ENCODE measurements at regions not wholly inside any gene's neighbourhood (a gene's known extent, or its start where the extent isn't known, plus 50 kb on each side); places are given as distances from the start of the nearest gene placed in this dataset.

DNA sequence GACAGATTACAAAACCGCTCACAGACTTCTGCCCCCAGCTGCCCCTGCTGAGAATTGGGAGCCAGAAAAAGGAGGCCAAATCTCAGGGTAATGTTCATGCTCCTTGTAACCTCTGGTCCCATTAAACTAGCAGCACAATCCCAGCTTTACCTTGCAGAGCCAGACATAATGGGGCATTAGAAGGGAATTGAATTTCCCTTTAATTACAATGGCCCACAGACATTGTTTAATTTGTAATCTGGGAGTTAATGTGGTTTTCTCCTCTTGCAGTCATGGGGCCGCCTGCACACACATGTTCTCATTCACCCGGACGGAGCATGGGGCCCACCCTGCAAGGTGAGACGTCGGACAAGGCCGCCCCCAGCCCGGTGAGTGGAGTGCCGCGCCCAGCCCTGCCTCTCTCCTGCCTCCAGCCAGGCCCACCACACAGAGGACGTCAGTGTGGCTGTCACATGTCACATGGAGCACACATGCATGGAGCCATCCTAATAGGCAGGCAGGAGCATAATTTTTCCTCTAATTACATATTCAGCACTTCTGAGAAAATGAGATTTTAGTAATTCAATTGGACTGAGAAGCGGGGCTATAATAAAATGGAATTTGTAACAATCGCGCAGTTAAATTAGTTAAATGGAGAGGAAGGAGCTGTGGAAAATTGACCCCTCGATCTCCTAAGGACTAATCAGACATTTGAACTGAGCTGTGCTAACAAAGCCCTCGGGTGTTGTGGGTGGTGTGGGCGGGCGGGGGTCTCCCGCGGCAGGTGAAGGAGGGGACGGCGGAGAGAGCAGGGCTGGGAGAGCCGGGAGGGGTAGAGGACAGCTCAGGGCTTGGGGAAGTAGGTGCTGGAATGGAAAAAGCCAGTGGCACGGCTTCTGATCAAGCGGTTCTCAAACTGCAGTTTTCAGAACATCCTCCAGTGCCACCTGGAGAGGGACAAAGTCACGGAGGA, 87.7 kb downstream of the ENGASE start:
- DNase-seq: no peak

DNA sequence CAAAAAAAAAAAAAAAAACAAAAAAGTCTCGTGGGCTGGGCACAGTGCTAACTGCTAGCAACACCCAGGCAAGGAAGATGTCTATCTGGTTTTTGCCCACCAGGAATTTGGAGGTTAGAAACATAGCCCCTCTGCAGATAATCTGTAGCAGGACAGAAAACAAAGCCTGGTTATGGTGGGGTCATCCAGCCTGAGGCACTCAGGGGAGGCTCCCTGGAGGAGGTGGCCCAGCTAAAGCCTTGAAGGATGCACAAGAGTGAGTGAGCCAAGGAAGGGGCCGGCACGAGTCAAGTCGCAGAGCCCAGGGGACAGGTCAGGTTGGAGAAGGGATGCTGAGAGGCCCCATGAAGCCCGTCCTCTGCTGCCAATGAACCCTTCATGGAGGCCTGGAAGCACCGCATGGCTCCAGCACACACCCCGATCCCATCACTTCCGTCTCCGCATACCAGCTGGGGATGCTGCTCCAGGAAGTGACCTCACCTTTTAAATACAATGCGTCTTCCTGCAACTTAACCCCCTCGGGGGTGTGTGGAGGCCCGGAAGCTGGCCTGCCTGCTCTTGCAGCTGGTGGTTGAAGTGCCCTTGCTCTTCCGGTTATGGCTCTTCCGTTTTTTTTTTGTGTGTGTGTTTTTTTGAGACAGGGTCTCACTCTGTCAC, 86.5 kb downstream of the ENGASE start:
- no peak for DNase-seq

DNA sequence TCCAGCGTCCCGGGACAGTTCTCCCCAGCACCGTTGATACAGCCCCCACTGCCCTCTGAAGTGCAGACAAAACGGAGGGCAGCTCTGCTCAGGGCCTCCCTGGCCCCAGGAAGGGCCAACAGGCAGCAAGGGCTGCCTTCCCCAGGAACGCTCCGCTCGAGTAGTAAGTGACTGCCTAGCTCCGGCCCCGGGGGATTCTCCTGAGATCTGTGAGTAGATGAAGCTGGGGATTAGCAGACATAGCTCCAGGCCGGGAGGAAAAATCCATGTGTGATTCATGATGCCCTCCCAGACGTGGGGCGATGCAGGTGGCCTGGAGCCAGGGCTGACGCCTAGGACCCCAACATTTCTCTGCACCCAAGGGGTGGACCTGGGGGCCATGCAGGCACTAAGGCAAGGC, 85.3 kb downstream of the ENGASE start:
- DNase-seq: no peak

DNA sequence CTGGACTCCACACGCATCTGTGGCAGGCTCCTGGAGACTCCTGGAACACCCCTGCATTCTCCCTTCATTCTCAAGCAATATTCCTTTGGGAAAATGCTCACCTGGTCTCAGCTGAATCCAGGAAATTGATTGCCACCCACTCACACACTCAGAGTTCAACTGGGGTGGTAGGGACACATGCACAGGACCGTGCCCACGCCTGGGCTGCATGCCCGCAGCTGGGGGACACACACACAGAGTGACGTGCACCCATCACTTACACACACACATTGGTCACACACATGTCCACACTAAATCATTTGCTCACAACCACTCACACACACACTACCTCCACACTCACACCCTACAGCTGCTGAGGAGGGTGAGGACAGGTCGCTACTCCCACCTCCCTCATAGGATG, 84.8 kb downstream of the ENGASE start:
- DNase-seq: no peak

DNA sequence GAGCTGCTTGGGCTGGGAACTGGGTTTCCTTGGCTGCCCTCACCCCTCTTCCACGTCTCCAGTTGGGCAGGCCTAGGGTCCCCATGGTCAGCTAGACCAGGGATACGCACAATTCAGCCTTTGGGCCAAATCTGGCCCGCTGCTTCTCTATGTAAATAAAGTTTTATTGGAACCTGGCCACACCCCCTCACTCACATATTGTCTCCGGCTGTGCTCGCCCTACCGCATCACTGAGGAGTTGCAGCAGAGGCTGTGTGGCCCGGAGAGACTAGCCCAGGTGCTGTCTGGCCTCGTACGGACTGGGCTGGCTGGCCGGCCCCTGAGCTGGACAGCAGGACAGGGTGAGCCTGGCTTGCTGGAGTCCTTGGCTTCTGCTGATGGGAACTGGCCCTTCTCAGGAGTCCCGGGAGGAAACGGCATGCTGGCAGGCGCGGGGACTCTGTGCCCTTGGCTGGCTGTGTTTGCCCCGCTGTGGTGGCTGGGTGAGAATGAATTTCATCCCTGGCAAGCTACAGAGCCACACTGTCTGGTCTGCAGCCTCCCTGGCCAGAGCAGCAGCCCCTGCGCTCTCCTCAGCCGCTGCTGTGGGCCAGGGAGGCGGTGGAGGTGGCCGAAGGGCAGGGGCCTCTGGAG, 82.0 kb downstream of the ENGASE start:
- DNase-seq: no peak

DNA sequence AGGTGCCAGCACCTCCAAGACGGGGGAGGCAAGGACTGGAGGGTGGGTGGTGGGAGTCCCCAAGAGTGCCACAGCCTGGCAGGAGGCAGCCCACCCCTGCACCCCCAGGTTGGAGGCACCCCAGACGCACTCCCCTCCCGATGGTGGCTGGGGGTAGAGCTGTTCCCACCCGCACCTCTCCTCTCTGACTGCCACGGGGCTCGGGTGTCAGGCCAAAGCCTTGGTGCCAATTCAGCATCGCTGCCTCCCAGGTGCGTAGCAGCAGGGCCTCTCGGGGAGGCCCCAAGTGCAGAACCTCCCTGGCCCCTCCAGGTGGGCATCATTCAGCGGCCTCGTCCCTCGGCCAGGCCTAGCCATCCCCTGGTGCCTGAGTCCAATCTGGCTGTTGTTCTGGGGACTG, 81.1 kb downstream of the ENGASE start:
- no peak for DNase-seq

DNA sequence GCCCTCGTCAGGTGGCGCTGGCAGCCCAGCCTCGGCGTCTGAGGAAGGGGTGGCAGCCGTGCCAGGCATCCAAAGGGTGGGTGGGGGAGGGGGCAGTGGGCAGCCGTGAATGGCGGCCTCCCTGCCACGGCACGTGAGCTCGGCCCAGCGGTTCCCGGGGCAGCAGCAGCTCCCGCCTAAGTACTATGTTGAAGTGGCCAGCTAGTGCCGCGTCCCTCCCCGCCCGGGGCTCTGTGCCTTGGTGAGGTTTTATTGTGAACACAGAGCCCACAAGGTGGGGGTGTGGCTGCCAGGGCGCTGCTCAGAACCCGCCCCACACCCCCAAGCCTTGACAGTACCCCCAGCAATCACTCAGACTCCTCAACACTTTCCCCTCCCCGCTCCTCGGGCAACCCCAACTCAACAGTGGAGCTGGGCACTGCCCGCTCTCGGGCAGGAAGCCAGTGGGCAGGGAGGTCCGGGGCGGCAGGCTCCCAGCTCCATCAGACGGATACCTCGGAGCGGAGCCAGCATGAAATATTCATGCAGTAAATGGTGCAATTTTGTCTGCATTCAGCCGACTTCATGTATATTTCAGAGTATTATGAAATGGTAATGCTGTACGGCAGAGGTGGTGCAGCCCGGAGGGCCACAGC, 80.4 kb downstream of the ENGASE start:
- peak; percentile 25 for DNase-seq

DNA sequence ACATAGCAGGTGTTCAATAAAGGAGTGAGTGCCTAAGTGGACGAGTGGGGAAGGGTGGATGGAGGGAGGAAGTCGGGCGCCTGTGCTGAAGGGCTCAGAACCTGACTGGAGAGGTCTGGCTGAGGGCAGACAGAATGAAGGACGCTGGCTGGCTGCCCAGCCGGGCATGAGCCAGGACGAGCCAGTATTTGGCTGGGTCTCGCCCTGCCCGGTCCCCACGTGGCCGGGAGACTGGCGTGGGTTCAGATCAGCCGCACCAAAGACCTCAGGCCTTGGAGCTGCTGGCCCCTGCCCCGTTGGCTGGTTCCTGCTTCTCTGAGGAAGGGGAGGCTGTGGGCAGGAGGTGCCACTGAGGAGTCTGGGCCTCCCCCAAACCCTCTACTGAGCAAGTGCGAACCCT, 79.8 kb downstream of the ENGASE start:
- DNase-seq: no peak

DNA sequence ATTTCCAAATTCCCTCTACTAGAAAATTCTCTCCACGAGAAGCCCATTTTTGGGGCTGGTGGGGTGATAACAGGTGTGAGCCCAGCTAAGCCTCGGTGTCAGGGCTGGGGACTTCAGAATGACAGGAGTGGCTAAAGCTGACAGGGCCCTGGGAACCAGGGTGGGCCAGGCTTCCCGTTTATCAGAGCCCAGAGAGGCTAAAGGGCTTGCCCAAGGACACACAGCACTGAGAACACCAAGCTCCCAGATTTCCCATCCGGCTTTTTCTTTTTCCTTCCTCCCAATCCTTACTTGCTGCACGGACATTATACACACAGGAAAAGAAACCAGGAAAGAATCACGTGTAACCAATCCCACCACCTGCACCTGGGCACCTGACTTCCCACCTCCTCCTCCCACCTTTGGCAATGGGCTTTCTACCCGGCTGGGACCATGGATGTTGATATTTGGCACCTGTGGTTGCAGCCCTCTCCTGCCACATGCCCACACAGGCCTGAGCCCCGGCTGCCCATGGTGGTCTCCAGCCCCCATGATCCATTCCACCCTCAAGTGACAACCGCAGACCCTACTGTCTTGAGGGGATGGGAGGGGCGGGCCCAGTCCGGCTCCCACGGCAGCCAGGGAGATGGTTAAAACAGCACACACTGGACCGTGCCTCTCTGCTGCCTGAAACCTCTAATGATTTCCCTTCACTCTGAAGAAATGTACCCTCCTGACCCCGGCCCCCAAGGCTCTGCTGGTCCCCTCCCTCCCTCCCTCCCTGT, 78.9 kb downstream of the ENGASE start:
- no peak for DNase-seq

DNA sequence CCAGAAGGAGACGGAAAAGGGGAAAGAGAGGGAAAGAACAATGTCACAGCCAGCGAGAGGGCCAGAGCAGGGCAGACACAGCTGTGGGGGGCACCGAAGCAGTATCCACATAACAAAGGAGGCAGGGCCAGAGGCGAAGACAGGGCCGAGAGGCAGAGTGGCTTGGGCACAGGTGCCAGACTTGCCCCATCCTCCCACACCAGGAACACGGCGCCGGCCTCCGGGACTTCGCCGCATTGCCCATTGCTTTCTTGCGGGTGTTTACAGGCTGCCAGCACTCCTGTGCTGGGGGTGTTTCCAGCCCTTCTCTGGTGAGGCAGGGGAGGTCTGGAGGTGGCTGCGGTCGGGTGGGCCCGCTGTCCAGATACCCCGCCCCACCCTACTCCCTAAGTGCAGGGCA, 78.0 kb downstream of the ENGASE start:
- no peak for DNase-seq

DNA sequence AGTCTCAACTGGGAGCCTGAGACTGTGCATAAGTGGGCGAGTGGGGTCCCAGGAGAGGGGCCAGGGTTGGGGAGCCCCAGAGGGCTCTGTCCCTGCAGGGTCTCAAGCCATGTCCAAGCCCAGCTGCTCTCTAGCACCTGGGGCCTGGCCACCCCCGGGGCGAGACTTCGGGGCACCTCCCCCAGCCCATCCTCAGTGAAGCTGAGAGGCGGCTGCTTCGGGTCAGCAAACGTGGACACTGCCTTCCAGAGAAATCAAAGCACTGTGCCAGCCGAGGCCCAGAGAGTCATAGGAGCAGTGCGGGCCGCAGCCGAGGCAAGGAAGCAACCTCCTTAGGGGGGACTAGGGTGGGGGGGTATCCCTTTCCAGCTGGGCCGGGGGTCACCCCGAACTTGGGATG, 77.5 kb downstream of the ENGASE start:
- DNase-seq: no peak

DNA sequence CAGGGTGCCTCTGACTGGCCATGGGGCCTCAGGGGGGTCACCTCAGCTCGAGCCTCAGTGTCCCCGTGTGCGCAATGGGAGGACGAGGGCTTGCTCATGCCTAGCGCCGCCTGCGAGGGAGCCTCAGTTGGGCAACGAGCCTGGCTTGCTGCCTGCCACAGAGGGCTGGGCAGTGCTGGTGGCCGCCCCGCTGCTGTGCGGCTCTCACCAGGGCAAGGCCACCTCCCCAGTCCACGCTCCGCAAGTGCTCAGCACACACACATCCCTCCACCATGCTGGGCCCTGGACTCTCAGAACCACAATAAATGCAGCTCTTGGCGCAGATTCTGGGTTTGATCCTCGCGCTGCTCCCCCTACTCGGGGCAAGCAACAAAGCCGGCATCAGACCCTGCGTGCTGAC, 76.2 kb downstream of the ENGASE start:
- DNase-seq: no peak

DNA sequence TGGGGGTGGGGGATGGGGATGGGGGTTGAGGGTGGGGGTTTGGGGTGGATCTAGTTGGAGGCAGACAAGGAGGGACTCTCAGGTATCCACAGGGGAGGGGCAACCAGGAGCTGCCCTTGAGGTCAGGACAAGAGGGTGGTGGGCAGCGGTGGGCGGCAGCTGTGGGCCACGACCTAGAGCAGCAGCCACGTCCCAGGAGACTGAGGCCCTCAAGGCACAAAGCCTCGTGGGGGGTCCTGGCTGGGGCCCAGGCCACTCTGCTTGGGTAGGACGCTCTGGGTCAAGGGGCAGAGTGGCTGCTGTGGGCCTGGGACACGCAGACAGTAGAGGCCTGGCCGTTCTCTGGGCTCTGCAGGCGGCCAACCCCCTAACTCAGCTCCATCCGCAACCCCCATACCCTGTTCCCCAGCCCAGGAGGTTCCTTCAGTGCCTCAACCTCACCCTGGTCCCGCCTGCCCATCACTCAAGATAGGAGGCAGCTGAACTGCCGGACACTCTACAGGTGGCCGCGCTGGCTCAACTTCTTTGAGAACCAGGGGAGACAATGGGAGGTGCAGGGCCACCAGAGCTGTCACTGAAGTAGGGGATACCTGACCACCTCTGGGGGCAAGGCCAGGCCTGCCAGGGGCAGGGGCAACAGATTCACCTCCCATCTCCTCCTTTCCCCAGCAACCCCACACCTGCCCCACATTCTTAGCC, 75.6 kb downstream of the ENGASE start:
- DNase-seq: no peak

DNA sequence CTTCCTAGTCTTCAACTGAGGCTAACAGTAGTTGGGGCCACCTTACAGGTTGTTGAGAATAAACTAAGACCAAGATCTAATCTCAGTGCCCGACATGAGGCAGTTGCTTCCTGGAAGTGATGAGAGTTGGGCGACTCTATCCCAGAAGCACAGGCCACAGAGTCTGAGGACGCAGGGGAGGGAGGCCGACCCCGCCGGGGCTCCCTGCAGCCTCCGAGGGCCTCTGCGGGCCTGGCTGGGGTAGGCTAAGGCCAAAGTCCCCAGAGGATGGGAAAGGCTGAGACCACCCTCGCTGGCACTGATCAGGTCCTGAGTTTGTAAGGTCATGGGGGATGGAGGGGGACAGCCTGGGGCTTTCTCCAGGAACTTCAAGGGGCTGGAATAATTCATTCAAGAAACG, 74.0 kb downstream of the ENGASE start:
- no peak for DNase-seq

DNA sequence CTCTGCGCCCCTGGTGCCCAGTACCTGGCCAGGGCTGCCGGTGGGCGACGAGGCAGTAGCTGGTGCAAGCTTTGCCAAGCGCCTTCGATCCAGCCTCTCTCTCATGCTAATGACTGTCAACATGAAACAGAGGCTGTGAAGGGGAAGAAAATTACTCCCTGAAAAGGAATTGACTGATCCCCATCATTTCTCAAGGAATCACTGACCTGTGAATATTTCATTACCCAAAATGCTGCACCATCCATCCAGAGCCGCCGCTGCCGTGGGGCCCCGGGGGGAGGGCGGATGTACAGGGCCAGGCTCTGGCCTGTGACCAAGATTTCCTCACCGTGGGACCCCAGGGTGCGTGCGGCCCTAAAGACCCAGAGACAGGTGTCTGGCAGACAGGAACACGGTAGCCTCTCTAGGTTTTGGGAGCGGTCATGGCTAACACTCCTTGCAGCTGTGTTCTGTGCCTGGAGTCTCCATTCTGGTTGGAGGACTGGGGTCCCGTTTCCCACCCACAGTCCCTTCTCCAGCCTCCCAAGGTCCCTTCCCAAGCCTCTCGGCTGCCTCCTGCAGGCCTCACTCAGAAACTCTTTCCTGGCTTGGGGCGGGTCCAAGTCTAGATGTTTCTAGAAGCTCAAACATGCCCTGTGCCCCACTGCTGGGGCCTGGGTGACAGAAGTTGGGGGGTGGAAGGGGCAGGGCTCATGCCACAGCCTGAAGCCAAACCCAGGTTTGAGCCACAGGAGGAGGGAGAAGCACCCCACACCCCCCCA, 73.3 kb downstream of the ENGASE start:
- no peak for DNase-seq

DNA sequence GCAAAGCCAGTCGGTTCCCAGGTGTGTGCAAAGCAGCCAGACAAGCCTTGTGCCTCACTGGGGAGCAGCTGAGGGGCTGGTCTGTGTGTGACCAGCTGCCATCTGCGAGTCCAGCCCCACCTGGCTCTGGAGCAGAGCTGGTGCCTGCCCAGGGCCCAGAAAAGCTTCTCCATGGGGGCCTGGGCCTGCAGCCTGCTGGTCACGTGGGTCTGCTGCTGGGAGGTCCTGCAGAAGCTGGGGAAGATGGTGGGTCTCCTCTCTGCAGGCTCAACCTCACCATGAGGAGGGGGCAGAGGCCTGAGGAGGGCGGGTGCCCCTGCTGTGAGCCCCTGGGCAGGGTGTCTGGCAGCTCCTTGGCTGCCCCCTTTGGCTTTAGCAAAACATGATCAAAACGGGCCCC, 71.9 kb downstream of the ENGASE start:
- DNase-seq: no peak

DNA sequence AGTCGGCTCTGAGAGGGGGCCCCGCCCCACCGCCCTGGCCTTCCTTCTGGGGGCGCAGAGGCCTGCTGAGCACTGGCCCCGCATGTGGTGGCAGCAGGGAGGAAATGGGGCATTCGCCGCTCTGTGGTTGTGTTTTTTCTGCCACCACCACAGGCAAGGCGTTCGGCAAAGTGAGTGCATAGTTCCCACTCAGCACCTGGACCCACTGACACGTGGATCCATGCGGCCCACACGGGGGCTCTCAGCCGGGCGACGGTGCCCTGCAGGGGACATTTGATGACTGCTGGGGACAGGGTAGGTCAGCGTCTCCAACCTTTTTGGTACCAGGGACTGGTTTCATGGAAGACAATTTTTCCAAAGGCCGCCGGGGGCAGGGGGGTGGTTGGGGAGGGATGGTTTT, 70.9 kb downstream of the ENGASE start:
- no peak for DNase-seq

DNA sequence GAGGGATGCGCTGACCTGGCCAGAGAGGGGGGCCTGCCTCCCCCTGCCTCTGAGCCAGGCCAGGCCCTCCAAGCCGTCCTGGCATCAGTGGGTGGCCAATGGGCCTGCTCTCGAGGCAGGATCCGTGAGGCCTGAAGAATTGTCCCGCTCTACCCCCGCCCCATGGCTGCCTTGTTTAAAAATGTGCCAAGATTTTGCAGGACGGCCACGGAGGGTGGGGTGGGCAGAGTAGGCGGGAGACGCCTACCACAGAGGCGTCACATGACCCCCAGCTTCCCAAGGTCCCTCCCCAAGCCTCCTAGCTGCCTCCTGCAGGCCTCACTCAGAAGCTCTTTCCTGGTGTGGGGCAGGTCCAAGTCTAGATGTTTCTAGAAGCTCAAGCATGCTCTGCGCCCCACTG, 69.5 kb downstream of the ENGASE start:
- DNase-seq: no peak

DNA sequence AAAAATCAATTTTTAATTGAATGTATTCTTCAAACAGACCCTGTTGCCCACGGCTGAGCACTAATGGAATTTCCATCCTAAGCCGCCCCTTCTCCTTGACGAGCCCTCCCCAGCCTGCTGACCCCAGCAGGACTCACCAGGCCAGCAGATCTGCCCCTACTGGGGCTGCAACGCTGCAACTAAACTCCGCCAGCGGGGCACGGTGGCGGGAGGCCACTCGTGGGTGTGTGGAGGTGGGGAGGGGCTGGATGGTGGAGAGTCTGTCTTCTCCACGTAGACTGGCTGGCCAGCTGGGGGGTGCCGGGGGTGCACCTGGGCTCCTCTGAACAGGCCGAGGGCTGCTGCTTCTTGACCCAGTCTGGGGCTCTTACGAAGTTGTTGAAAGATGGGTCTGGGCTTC, 67.8 kb downstream of the ENGASE start:
- DNase-seq: no peak

DNA sequence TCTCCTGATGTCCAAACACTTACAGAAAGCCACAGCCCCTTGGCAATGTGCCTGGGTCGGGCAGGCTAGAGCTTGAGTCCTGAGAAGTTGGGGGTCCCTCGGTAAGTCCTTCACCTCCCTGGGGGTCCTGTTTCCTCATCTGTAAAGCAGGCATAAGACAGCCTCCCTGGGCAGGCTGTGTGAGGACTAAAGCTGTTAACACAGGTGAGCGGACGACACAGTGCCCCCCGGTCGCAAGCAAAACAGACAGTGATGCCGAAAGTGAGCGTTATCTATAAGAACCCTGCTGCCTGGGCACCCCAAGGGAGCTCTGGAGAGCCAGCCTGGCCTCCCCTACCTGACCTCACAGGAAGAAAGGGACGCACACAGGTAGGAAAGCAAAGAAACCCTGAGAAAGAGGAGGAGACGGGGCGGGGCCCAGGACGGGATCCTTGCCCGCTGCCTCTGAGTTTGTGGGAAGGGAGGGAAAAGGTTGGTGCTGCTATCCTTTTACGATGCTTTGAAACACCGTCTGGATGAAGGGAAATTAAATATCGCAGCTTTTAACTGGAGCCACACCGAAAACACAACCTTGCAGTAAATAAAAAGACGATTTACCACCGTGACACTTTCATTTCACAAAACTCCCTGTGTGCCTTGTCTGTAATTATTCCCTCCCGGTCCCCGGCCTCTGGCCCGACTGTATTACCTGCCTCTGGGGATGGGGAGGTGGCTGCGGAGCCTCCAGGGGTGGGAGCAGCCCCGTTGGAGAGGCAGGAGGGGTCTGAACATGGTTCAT, 67.1 kb downstream of the ENGASE start:
- DNase-seq: no peak
